ENCODE measurements at regions not wholly inside any gene's neighbourhood (a gene's known extent, or its start where the extent isn't known, plus 50 kb on each side); places are given as distances from the start of the nearest gene placed in this dataset.

DNA sequence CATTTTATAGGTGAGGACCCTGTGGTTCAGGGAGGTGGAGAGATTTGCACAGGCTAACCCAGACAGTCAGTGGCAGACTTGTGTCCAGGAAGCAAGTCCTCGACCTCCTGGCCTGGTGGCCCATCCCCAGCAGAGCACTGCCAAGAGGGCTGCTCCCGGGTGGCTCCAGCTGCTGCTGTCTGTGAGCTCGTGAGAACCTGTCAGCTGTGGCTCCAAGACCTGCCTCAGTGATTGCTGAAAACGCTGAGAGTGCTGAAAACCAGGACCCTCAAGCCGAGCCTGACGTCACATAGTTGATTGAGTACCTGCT is 74.2 kb downstream of the RTL9 start:
- TF ChIP-seq EZH2 (IDR thresholded peaks at IDR 0.05; ENCODE audit: borderline replicate concordance): no peak
- no peak for TF ChIP-seq EZH2phosphoT487 (IDR thresholded peaks at IDR 0.05; ENCODE audit: low read depth, severe bottlenecking, unreplicated experiment)
- TF ChIP-seq, protein P1, sequence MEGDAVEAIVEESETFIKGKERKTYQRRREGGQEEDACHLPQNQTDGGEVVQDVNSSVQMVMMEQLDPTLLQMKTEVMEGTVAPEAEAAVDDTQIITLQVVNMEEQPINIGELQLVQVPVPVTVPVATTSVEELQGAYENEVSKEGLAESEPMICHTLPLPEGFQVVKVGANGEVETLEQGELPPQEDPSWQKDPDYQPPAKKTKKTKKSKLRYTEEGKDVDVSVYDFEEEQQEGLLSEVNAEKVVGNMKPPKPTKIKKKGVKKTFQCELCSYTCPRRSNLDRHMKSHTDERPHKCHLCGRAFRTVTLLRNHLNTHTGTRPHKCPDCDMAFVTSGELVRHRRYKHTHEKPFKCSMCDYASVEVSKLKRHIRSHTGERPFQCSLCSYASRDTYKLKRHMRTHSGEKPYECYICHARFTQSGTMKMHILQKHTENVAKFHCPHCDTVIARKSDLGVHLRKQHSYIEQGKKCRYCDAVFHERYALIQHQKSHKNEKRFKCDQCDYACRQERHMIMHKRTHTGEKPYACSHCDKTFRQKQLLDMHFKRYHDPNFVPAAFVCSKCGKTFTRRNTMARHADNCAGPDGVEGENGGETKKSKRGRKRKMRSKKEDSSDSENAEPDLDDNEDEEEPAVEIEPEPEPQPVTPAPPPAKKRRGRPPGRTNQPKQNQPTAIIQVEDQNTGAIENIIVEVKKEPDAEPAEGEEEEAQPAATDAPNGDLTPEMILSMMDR (IDR thresholded peaks at IDR 0.05; ENCODE audit: poor library complexity): no peak
- Histone ChIP-seq H3K9me3 (ENCODE audit: low read depth) (no peaks in the 10 kb centered on the region), H3K27me3 (no peaks in the 10 kb centered on the region), H3K4me2 (no peak overlapping the region), H3K36me3 (replicated peaks; ENCODE audit: insufficient read depth, low read depth) (no peaks in the 10 kb centered on the region), H3K4me1 (ENCODE audit: insufficient read depth) (peaks cover 6% of the 10 kb centered on the region), H3K79me2 (no peaks in the 10 kb centered on the region), H3K9me2 (replicated peaks; ENCODE audit: insufficient read depth) (no peaks in the 10 kb centered on the region), H3K27ac (no peak overlapping the region), H2AFZ (no peak overlapping the region), H4K20me1 (ENCODE audit: insufficient read depth, poor library complexity, severe bottlenecking) (no peaks in the 10 kb centered on the region), H3K4me3 (no peak overlapping the region)
- WGBS (ENCODE audit: low lambda C conversion rate, missing lambda C conversion rate): 57% methylated on average over 6 of the region's 6 CpGs
- DNase-seq (ENCODE audit: low spot score): no peak

DNA sequence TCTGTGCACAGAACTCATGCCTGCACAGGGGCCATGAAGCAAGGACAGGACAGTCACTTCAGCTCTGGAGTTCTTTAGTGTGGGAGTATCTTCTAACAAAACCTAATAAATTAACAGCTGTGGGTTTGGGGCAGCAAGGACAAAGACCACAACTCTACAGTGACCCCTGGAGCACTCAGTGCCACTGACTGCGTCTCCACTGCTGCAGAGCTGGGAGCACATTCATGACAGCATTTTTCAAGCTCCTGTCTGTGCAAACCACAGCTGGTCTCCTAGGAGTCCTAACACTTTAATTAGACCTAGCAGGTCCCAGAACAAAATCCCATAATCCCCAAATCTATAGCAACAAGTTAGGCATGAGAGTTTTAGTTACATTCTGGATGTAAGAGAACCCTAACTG is 76.5 kb downstream of the RTL9 start:
- TF ChIP-seq, protein P1 (IDR thresholded peaks at IDR 0.05; ENCODE audit: poor library complexity): no peak
- TF ChIP-seq EZH2phosphoT487 (IDR thresholded peaks at IDR 0.05; ENCODE audit: low read depth, severe bottlenecking, unreplicated experiment) (no peak), EZH2 (IDR thresholded peaks at IDR 0.05; ENCODE audit: borderline replicate concordance) (no peak)
- no peak overlapping the region for H3K4me3 ChIP-seq
- no peak overlapping the region for H3K27ac ChIP-seq
- no peaks in the 10 kb centered on the region for H3K36me3 ChIP-seq (replicated peaks; ENCODE audit: insufficient read depth, low read depth)
- H3K4me1 ChIP-seq (ENCODE audit: insufficient read depth): peaks cover 6% of the 10 kb centered on the region
- H3K9me2 ChIP-seq (replicated peaks; ENCODE audit: insufficient read depth): no peaks in the 10 kb centered on the region
- H3K27me3 ChIP-seq: no peaks in the 10 kb centered on the region
- H2AFZ ChIP-seq: no peak overlapping the region
- H4K20me1 ChIP-seq (ENCODE audit: insufficient read depth, poor library complexity, severe bottlenecking): no peaks in the 10 kb centered on the region
- WGBS (ENCODE audit: low lambda C conversion rate, missing lambda C conversion rate): 83% methylated on average over 1 of the region's 1 CpG
- DNase-seq (ENCODE audit: low spot score): no peak
- H3K79me2 ChIP-seq: no peaks in the 10 kb centered on the region
- H3K4me2 ChIP-seq: no peak overlapping the region
- no peaks in the 10 kb centered on the region for H3K9me3 ChIP-seq (ENCODE audit: low read depth)

DNA sequence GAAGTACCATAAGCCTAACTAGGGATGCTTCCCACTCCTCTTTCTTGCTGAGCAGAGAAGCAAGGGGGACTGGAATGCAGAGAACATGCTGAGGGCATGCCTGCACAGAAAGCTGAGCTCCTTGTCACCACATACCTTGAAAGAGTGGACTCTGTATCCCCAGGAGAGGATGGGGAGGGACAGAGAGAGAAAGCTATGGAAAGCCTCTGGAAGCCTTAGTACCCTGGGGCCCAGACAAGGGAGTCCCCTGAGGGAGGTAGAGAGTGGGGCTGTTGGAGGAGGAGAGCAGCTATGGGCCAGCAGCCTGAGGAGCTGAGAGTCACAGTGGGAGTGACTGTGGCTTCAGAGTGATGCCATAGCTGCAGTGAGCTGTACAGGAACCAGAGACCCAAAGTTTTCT is 77.9 kb downstream of the RTL9 start:
- no peak for DNase-seq (ENCODE audit: low spot score)
- TF ChIP-seq EZH2 (IDR thresholded peaks at IDR 0.05; ENCODE audit: borderline replicate concordance): no peak
- H3K36me3 ChIP-seq (replicated peaks; ENCODE audit: insufficient read depth, low read depth): no peaks in the 10 kb centered on the region
- H2AFZ ChIP-seq: no peak overlapping the region
- H3K27ac ChIP-seq: no peak overlapping the region
- no peak overlapping the region for H3K4me3 ChIP-seq
- H3K9me2 ChIP-seq (replicated peaks; ENCODE audit: insufficient read depth): no peaks in the 10 kb centered on the region
- H4K20me1 ChIP-seq (ENCODE audit: insufficient read depth, poor library complexity, severe bottlenecking): no peaks in the 10 kb centered on the region
- no peak overlapping the region for H3K4me2 ChIP-seq
- H3K27me3 ChIP-seq: no peaks in the 10 kb centered on the region
- H3K9me3 ChIP-seq (ENCODE audit: low read depth): no peaks in the 10 kb centered on the region
- H3K79me2 ChIP-seq: no peaks in the 10 kb centered on the region
- H3K4me1 ChIP-seq (ENCODE audit: insufficient read depth): peaks cover 6% of the 10 kb centered on the region

DNA sequence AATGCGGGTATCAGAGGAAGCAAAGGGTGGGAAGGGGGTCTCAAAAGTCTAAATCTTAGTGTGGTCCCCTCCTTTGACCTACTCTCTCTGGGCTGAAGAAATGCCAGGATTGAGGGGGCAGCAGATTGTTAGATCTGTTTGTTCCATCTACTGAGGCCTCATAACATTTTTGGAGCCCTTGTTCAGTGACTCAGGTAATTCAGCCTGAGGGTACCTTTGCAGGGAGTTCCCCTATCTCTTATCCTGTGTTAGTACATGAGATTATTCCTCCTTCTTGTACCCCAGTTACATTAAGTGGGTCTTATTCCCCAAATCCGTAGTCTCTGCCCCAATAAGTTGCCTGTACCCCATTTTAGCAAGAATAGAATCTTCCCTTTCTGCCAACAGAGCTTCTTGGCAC is 79.0 kb downstream of the RTL9 start:
- Histone ChIP-seq H3K9me2 (replicated peaks; ENCODE audit: insufficient read depth) (no peaks in the 10 kb centered on the region), H3K79me2 (no peaks in the 10 kb centered on the region), H3K4me3 (no peak overlapping the region), H3K36me3 (replicated peaks; ENCODE audit: insufficient read depth, low read depth) (no peaks in the 10 kb centered on the region), H2AFZ (no peak overlapping the region), H3K4me2 (no peak overlapping the region), H4K20me1 (ENCODE audit: insufficient read depth, poor library complexity, severe bottlenecking) (no peaks in the 10 kb centered on the region), H3K27ac (no peak overlapping the region), H3K9me3 (ENCODE audit: low read depth) (no peaks in the 10 kb centered on the region), H3K4me1 (ENCODE audit: insufficient read depth) (peaks cover 6% of the 10 kb centered on the region), H3K27me3 (no peaks in the 10 kb centered on the region)
- WGBS (ENCODE audit: low lambda C conversion rate, missing lambda C conversion rate): 67% methylated on average over 2 of the region's 2 CpGs
- TF ChIP-seq EZH2phosphoT487 (IDR thresholded peaks at IDR 0.05; ENCODE audit: low read depth, severe bottlenecking, unreplicated experiment): no peak
- TF ChIP-seq, protein P1 (IDR thresholded peaks at IDR 0.05; ENCODE audit: poor library complexity): no peak
- no peak for TF ChIP-seq EZH2 (IDR thresholded peaks at IDR 0.05; ENCODE audit: borderline replicate concordance)
- no peak for DNase-seq (ENCODE audit: low spot score)
